Mesothelial cell of epicardium (in vitro differentiated cells): ENCODE measurements at regions not wholly inside any gene's neighbourhood (a gene's known extent, or its start where the extent isn't known, plus 50 kb on each side); places are given as distances from the start of the nearest gene placed in this dataset.

Source experiments
- DNase-seq, 2 experiments: peaks; one replicate each; pipeline ENCODE4 v3.0.0; 2021; ENCODE audit warnings: low spot score in 2 of 2; ENCODE audit not compliant: unreplicated experiment in 2 of 2
- H3K27ac Mint-ChIP-seq: 2 replicates; pipeline ENCODE4 v1.8.0; 2021; ENCODE audit warnings: mixed read lengths
- H3K27me3 Mint-ChIP-seq: 2 replicates; pipeline ENCODE4 v1.8.0; 2021; ENCODE audit warnings: low read depth, mixed read lengths
- H3K36me3 Mint-ChIP-seq: 2 replicates; pipeline ENCODE4 v1.8.0; 2021; ENCODE audit warnings: mixed read lengths
- H3K4me1 Mint-ChIP-seq: 2 replicates; pipeline ENCODE4 v1.8.0; 2021; ENCODE audit warnings: mixed read lengths
- H3K4me3 Mint-ChIP-seq: 2 replicates; pipeline ENCODE4 v1.8.0; 2021; ENCODE audit warnings: mild to moderate bottlenecking, moderate library complexity, mixed read lengths
- H3K9me3 Mint-ChIP-seq: 2 replicates; pipeline ENCODE4 v1.8.0; 2021; ENCODE audit warnings: mixed read lengths
- CTCF ChIP-seq: fragments of 200-600 bp; sonication (generic); IDR thresholded peaks from one replicate; pipeline ENCODE4 v1.5.0; 2021; ENCODE audit warnings: antibody characterized with exemption; ENCODE audit not compliant: unreplicated experiment

GRCh38 chr15:23851921-23852320, 164.8 kb upstream of the NDN start:
- DNase-seq = no peak
- H3K4me1 Mint-ChIP-seq = peaks cover 3% of the 10 kb centered on the region
- no peaks in the 10 kb centered on the region for H3K27me3 Mint-ChIP-seq
- no peak for TF ChIP-seq CTCF
- peaks cover 29% of the 10 kb centered on the region for H3K9me3 Mint-ChIP-seq
- no peak overlapping the region for H3K4me3 Mint-ChIP-seq
- no peak overlapping the region for H3K27ac Mint-ChIP-seq
- H3K36me3 Mint-ChIP-seq = no peaks in the 10 kb centered on the region

- no peak for DNase-seq
- no peaks in the 10 kb centered on the region for H3K36me3 Mint-ChIP-seq
- no peak overlapping the region for H3K27ac Mint-ChIP-seq
- no peaks in the 10 kb centered on the region for H3K27me3 Mint-ChIP-seq
- H3K9me3 Mint-ChIP-seq = peaks cover 22% of the 10 kb centered on the region
- TF ChIP-seq CTCF = no peak
- no peak overlapping the region for H3K4me3 Mint-ChIP-seq
- H3K4me1 Mint-ChIP-seq = peaks cover 3% of the 10 kb centered on the region
These were observed 166.2 kb upstream of the NDN start for GRCh38 chr15:23853286-23853685.

- Mint-ChIP-seq H3K27me3 (no peaks in the 10 kb centered on the region), H3K36me3 (no peaks in the 10 kb centered on the region), H3K27ac (no peak overlapping the region), H3K4me1 (peaks cover 3% of the 10 kb centered on the region), H3K9me3 (peaks cover 14% of the 10 kb centered on the region), H3K4me3 (no peak overlapping the region)
- TF ChIP-seq CTCF = no peak
- DNase-seq = no peak
These were observed 167.3 kb upstream of the NDN start for GRCh38 chr15:23854203-23854911.

GRCh38 chr15:23854912-23855659, 168.0 kb upstream of the NDN start:
- Mint-ChIP-seq H3K27ac (no peak overlapping the region), H3K4me3 (no peak overlapping the region), H3K27me3 (no peaks in the 10 kb centered on the region), H3K9me3 (peaks cover 7% of the 10 kb centered on the region), H3K36me3 (no peaks in the 10 kb centered on the region), H3K4me1 (peaks cover 4% of the 10 kb centered on the region)
- DNase-seq = no peak
- TF ChIP-seq CTCF = no peak

GRCh38 chr15:23855947-23856346, 168.8 kb upstream of the NDN start:
- H3K9me3 Mint-ChIP-seq = peaks cover 7% of the 10 kb centered on the region
- TF ChIP-seq CTCF = no peak
- no peak for DNase-seq
- H3K27ac Mint-ChIP-seq = no peak overlapping the region
- no peaks in the 10 kb centered on the region for H3K36me3 Mint-ChIP-seq
- peaks cover 6% of the 10 kb centered on the region for H3K4me1 Mint-ChIP-seq
- no peak overlapping the region for H3K4me3 Mint-ChIP-seq
- no peaks in the 10 kb centered on the region for H3K27me3 Mint-ChIP-seq
